B cell (primary cell): ENCODE measurements at regions not wholly inside any gene's neighbourhood (a gene's known extent, or its start where the extent isn't known, plus 50 kb on each side); places are given as distances from the start of the nearest gene placed in this dataset.

ENCODE experiments used
- ATAC-seq: fragments of 200-7000 bp; cut with Tn5 transposase; one replicate; pipeline ENCODE4 v1.10.0; 2021; ENCODE audit warnings: low read depth, mild to moderate bottlenecking, moderate number of reproducible peaks, moderate library complexity
- CTCF ChIA-PET: fragments of 350-600 bp; sonication (Branson Sonifier 250); formaldehyde crosslinking; loops from one replicate; lab custom pipeline; 2021; ENCODE audit warnings: antibody characterized with exemption, inconsistent platforms; lab: Charles Lee
- POLR2A ChIA-PET: fragments of 350-600 bp; sonication (Branson Sonifier 250); formaldehyde crosslinking; loops from one replicate; lab custom pipeline; 2021; ENCODE audit warnings: antibody characterized with exemption; lab: Charles Lee
- DNase-seq: peaks from one replicate; pipeline ENCODE4 v3.0.0; 2013
- H2AFZ ChIP-seq: 2 replicates; pipeline ENCODE4 v1.6.1; 2012; ENCODE audit warnings: mild to moderate bottlenecking, low read depth, low read length; ENCODE audit not compliant: insufficient read depth, poor library complexity, severe bottlenecking
- H3K27ac ChIP-seq, 2 donors: 1 replicate in 1 of 2; 2 replicates in 1 of 2; pipeline ENCODE4 v1.5.1; 2012 to 2013; ENCODE audit warnings: low read length in 2 of 2, mild to moderate bottlenecking in 2 of 2, moderate library complexity in 1 of 2
- H3K27me3 ChIP-seq, 4 experiments: fragments of 200-600 bp in 1 of 4; sonication (generic) in 1 of 4; replicated peaks in 1 of 4; 1 replicate in 2 of 4; 2 replicates in 2 of 4; pipeline versions ENCODE4 v1.6.1 to v1.7.0; 2013 to 2016; ENCODE audit warnings: low read length in 3 of 4, mild to moderate bottlenecking in 2 of 4, mixed read lengths in 1 of 4, moderate library complexity in 1 of 4; ENCODE audit not compliant: insufficient read depth in 4 of 4, control insufficient read depth in 3 of 4; ENCODE audit errors: control extremely low read depth in 1 of 4
- H3K36me3 ChIP-seq, 2 experiments: replicated peaks in 1 of 2; 1 replicate in 1 of 2; 2 replicates in 1 of 2; pipeline versions ENCODE4 v1.6.1 to v1.7.1; 2013; ENCODE audit warnings: low read length in 1 of 2; ENCODE audit not compliant: insufficient read depth in 2 of 2, control insufficient read depth in 1 of 2; ENCODE audit errors: control extremely low read depth in 1 of 2, extremely low read depth in 1 of 2
- H3K4me1 ChIP-seq, 2 donors: fragments of 200-600 bp in 1 of 2; sonication (generic) in 1 of 2; 1 replicate in 1 of 2; 2 replicates in 1 of 2; pipeline versions ENCODE4 v1.5.1 to v1.6.1; 2013 to 2017; ENCODE audit warnings: low read length in 2 of 2; ENCODE audit not compliant: control insufficient read depth in 2 of 2, insufficient read depth in 2 of 2
- H3K4me2 ChIP-seq: replicated peaks from 2 replicates; pipeline ENCODE3; 2012; ENCODE audit warnings: mild to moderate bottlenecking, low read depth, low read length; ENCODE audit not compliant: poor library complexity, severe bottlenecking
- H3K4me3 ChIP-seq, 5 experiments: fragments of 200-600 bp in 1 of 5; sonication (generic) in 1 of 5; 1 replicate in 3 of 5; 2 replicates in 2 of 5; pipeline versions ENCODE4 v1.5.1 to v1.7.0; 2011 to 2016; ENCODE audit warnings: low read length in 4 of 5, mild to moderate bottlenecking in 4 of 5, low read depth in 2 of 5, control low read depth in 1 of 5, moderate library complexity in 1 of 5; ENCODE audit not compliant: insufficient read depth in 1 of 5; ENCODE audit errors: control extremely low read depth in 1 of 5, extremely low read depth in 1 of 5
- H3K79me2 ChIP-seq: fragments of 200-600 bp; sonication (generic); one replicate; pipeline ENCODE4 v1.6.0; 2016; ENCODE audit warnings: low read length; ENCODE audit not compliant: control insufficient read depth, insufficient read depth
- H3K9ac ChIP-seq: fragments of 200-600 bp; sonication (generic); 2 replicates; pipeline ENCODE4 v1.6.1; 2017; ENCODE audit warnings: mild to moderate bottlenecking, low read length, moderate library complexity
- H3K9me3 ChIP-seq, 3 donors: one replicate each; pipeline versions ENCODE4 v1.6.1 to v1.7.1; 2013; ENCODE audit warnings: low read length in 2 of 3; ENCODE audit not compliant: control insufficient read depth in 2 of 3, insufficient read depth in 1 of 3; ENCODE audit errors: control extremely low read depth in 1 of 3
- H4K20me1 ChIP-seq: 2 replicates; pipeline ENCODE4 v1.6.0; 2012; ENCODE audit warnings: mild to moderate bottlenecking, low read length; ENCODE audit not compliant: insufficient read depth, control insufficient read depth, poor library complexity, severe bottlenecking
- H3K27ac Mint-ChIP-seq: one replicate; pipeline ENCODE4 v1.8.0; 2021; ENCODE audit warnings: mixed read lengths
- H3K27me3 Mint-ChIP-seq: one replicate; pipeline ENCODE4 v1.8.0; 2021; ENCODE audit warnings: mixed read lengths
- H3K4me1 Mint-ChIP-seq: one replicate; pipeline ENCODE4 v1.8.0; 2021; ENCODE audit warnings: mixed read lengths
- H3K4me3 Mint-ChIP-seq: one replicate; pipeline ENCODE4 v1.8.0; 2021; ENCODE audit warnings: mixed read lengths
- H3K9me3 Mint-ChIP-seq: one replicate; pipeline ENCODE4 v1.8.0; 2022; ENCODE audit warnings: mixed read lengths; ENCODE audit not compliant: insufficient read depth
- EZH2 ChIP-seq: IDR thresholded peaks from 2 replicates; pipeline ENCODE4 v1.6.1; 2012; ENCODE audit warnings: borderline replicate concordance, low read depth, mild to moderate bottlenecking, moderate library complexity, low read length; ENCODE audit not compliant: insufficient read depth, poor library complexity, severe bottlenecking
- WGBS: methylation state at CpG from one replicate; pipeline ENCODE4 v1.1.5; 2013; ENCODE audit warnings: missing lambda C conversion rate; ENCODE audit not compliant: insufficient coverage; 5-methylcytosine and 5-hydroxymethylcytosine counted together
- intact Hi-C: fragments of 100-400 bp; cut with micrococcal nuclease; formaldehyde crosslinking; loops from one replicate; pipeline ENCODE4 v1.10.0; 2022
- TF ChIP-seq, protein P1 (sequence below): fragments of 200-600 bp; IDR thresholded peaks from one replicate; pipeline ENCODE4 v1.8.0; 2022; ENCODE audit warnings: antibody characterized with exemption, mild to moderate bottlenecking

DNA sequence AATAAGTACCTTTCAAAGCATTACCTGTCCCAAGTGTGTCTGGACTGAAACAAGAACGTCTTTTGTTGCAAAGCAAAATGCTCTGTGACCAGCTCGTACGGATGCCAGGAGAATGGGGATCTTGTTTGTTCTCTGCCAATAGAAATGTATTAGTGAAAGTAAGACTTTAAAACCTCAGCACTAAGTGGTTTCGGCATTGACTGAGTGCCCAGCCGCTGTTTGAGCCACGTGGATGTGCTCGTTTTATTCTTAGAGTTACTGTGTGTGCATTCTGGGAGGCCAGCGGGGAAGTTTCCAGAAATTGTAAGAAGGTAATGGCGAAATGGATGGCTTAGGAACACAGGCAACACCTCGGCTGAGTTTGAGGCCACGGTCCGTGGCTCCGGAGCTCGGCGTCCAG lies 117.1 kb upstream of the USP29 start:
- Histone ChIP-seq H3K9ac (no peak overlapping the region), H3K9me3 (peaks cover 0 to 57% (median 3%) of the 10 kb centered on the region in 3 donors), H3K4me2 (no peak overlapping the region), H4K20me1 (no peaks in the 10 kb centered on the region), H3K36me3 (no peaks in the 10 kb centered on the region), H2AFZ (no peak overlapping the region), H3K4me3 (no peak overlapping the region), H3K27ac (no peak overlapping the region), H3K4me1 (no peaks in the 10 kb centered on the region), H3K79me2 (no peaks in the 10 kb centered on the region), H3K27me3 (no peaks in the 10 kb centered on the region)
- peaks cover 8% of the 10 kb centered on the region for H3K9me3 Mint-ChIP-seq
- CTCF ChIA-PET = no interaction called here
- ATAC-seq = no peak
- WGBS = 91% methylated on average over 14 of the region's 15 CpGs
- POLR2A ChIA-PET = no interaction called here
- TF ChIP-seq, protein P1, sequence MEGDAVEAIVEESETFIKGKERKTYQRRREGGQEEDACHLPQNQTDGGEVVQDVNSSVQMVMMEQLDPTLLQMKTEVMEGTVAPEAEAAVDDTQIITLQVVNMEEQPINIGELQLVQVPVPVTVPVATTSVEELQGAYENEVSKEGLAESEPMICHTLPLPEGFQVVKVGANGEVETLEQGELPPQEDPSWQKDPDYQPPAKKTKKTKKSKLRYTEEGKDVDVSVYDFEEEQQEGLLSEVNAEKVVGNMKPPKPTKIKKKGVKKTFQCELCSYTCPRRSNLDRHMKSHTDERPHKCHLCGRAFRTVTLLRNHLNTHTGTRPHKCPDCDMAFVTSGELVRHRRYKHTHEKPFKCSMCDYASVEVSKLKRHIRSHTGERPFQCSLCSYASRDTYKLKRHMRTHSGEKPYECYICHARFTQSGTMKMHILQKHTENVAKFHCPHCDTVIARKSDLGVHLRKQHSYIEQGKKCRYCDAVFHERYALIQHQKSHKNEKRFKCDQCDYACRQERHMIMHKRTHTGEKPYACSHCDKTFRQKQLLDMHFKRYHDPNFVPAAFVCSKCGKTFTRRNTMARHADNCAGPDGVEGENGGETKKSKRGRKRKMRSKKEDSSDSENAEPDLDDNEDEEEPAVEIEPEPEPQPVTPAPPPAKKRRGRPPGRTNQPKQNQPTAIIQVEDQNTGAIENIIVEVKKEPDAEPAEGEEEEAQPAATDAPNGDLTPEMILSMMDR = no peak
- TF ChIP-seq EZH2 = no peak
- H3K4me1 Mint-ChIP-seq = no peaks in the 10 kb centered on the region
- no peaks in the 10 kb centered on the region for H3K27me3 Mint-ChIP-seq
- H3K4me3 Mint-ChIP-seq = no peak overlapping the region
- no peak overlapping the region for H3K27ac Mint-ChIP-seq
- intact Hi-C loops = no loop called here
- no peak for DNase-seq

DNA sequence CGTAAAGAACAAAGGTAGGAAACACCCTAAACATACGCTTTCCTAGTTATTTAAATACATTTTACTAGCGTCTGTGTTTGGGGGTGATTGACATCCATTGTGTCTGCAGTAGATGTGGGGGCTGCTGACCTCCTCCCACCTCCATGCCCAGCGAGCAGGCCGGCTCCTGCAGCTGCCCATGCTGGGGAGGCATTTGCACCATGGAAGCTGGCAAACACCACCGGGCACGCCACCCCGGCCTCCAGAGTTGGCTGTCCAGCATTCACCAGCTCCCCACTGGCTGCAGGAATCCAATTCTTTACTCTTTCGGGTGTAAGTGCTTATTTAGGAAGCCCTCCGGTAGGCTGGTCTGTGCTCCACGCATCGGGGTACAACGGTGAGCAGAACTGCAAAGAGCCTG lies 115.4 kb upstream of the USP29 start:
- intact Hi-C loops = no loop called here
- 99% methylated on average over 10 of the region's 13 CpGs for WGBS
- Histone ChIP-seq H4K20me1 (no peaks in the 10 kb centered on the region), H3K4me2 (no peak overlapping the region), H3K79me2 (no peaks in the 10 kb centered on the region), H3K9me3 (peaks cover 0 to 54% (median 3%) of the 10 kb centered on the region in 3 donors), H3K9ac (no peak overlapping the region), H2AFZ (no peak overlapping the region), H3K36me3 (no peaks in the 10 kb centered on the region), H3K27me3 (no peaks in the 10 kb centered on the region), H3K4me1 (no peaks in the 10 kb centered on the region), H3K4me3 (no peak overlapping the region), H3K27ac (no peak overlapping the region)
- Mint-ChIP-seq H3K9me3 (peaks cover 13% of the 10 kb centered on the region), H3K4me3 (no peak overlapping the region), H3K27ac (no peak overlapping the region), H3K4me1 (no peaks in the 10 kb centered on the region), H3K27me3 (no peaks in the 10 kb centered on the region)
- ChIA-PET POLR2A (no interaction called here), CTCF (no interaction called here)
- ATAC-seq = no peak
- TF ChIP-seq, protein P1 = no peak
- TF ChIP-seq EZH2 = no peak
- no peak for DNase-seq
